GM21423 (cell line): ENCODE measurements at regions not wholly inside any gene's neighbourhood (a gene's known extent, or its start where the extent isn't known, plus 50 kb on each side); places are given as distances from the start of the nearest gene placed in this dataset.

Source experiments
- ATAC-seq: cut with Tn5 transposase; IDR thresholded peaks from one replicate; pipeline ENCODE4 v1.9.1; 2021; ENCODE audit warnings: mild to moderate bottlenecking, moderate library complexity; ENCODE audit not compliant: unreplicated experiment

- no peak for ATAC-seq
Observed at GRCh38 chr9:82923912-82924605, 138.9 kb downstream of the RASEF start.
